ENCODE measurements at regions not wholly inside any gene's neighbourhood (a gene's known extent, or its start where the extent isn't known, plus 50 kb on each side); places are given as distances from the start of the nearest gene placed in this dataset.

- Mint-ChIP-seq H3K4me3 (no peak overlapping the region), H3K36me3 (no peaks in the 10 kb centered on the region), H3K4me1 (no peaks in the 10 kb centered on the region), H3K27ac (no peak overlapping the region), H3K27me3 (no peaks in the 10 kb centered on the region), H3K9me3 (peaks cover 0 to 2% (median 0%) of the 10 kb centered on the region in 8 donors)
- Histone ChIP-seq H3K27me3 (ENCODE audit: insufficient read depth, low read length) (no peaks in the 10 kb centered on the region), H3K9me3 (ENCODE audit: control insufficient read depth in 1 of 2, low read length in 2 of 2) (no peaks in the 10 kb centered on the region), H3K27ac (ENCODE audit: low read depth, low read length) (no peak overlapping the region), H3K4me1 (ENCODE audit: insufficient read depth, low read length) (no peaks in the 10 kb centered on the region), H3K4me3 (ENCODE audit: low read length in 2 of 2) (no peak overlapping the region), H3K36me3 (ENCODE audit: insufficient read depth, low read length) (no peaks in the 10 kb centered on the region)
- DNase-seq = no peak
- intact Hi-C loops (cut with micrococcal nuclease) = no loop called here
- CTCF ChIA-PET (ENCODE audit: partially characterized antibody) = no interaction called here
- POLR2A ChIA-PET (ENCODE audit: partially characterized antibody) = no interaction called here
Measured at GRCh38 chr3:104987859-104988258, 378.9 kb upstream of the ALCAM start.

GRCh38 chr3:104988496-104988895, 378.2 kb upstream of the ALCAM start:
- CTCF ChIA-PET (ENCODE audit: partially characterized antibody) = no interaction called here
- intact Hi-C loops (cut with micrococcal nuclease) = no loop called here

DNA sequence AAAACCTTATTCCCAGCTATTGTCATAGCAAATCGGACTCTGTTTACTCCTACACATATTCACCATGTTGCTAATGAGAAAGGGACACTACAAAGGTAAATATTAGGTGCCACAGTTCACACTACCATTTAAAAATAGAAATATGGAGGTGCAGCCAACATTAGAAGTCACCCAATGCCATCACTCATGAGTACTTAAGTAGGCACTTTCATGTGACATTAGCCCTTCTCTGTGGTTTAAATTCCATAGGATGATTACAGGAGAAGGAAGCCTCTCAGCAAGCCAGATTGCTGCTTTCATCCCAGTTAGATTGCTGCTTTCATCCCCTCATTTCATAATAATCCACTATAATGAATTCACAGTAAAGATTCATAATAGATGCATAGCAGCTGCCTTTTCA, 376.8 kb upstream of the ALCAM start:
- CTCF ChIA-PET (ENCODE audit: partially characterized antibody) = no interaction called here

More at GRCh38 chr3:104988496-104988895, 378.2 kb upstream of the ALCAM start:
- Histone ChIP-seq H3K4me1 (ENCODE audit: insufficient read depth, low read length) (no peaks in the 10 kb centered on the region), H3K36me3 (ENCODE audit: insufficient read depth, low read length) (no peaks in the 10 kb centered on the region), H3K4me3 (ENCODE audit: low read length in 2 of 2) (no peak overlapping the region), H3K9me3 (ENCODE audit: control insufficient read depth in 1 of 2, low read length in 2 of 2) (no peaks in the 10 kb centered on the region), H3K27ac (ENCODE audit: low read depth, low read length) (no peak overlapping the region), H3K27me3 (ENCODE audit: insufficient read depth, low read length) (no peaks in the 10 kb centered on the region)
- DNase-seq = no peak
- POLR2A ChIA-PET (ENCODE audit: partially characterized antibody) = no interaction called here
- Mint-ChIP-seq H3K36me3 (no peaks in the 10 kb centered on the region), H3K4me1 (no peaks in the 10 kb centered on the region), H3K9me3 (peaks cover 0 to 2% (median 0%) of the 10 kb centered on the region in 8 donors), H3K27ac (no peak overlapping the region), H3K4me3 (no peak overlapping the region), H3K27me3 (no peaks in the 10 kb centered on the region)

DNA sequence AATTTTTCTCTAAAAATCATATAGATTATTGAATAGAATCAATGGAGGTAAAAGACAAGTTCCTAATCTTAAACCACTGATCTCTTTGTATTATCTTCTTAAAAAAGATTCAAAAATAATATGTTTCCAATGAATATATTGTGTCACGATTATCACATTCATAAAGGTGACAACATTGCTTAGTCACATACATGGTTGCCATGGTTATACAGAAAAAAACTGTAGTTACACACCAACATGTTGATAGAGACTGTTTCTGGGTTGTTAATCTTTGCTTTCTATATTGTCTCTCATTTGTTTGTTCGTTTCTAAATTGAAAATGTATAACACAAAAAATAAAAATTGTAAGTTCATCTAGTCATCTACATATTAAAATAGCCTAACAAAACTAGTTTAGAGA, 376.0 kb upstream of the ALCAM start:
- Histone ChIP-seq H3K27me3 (ENCODE audit: insufficient read depth, low read length) (no peaks in the 10 kb centered on the region), H3K9me3 (ENCODE audit: control insufficient read depth in 1 of 2, low read length in 2 of 2) (no peaks in the 10 kb centered on the region), H3K4me3 (ENCODE audit: low read length in 2 of 2) (no peak overlapping the region), H3K27ac (ENCODE audit: low read depth, low read length) (no peak overlapping the region), H3K36me3 (ENCODE audit: insufficient read depth, low read length) (no peaks in the 10 kb centered on the region), H3K4me1 (ENCODE audit: insufficient read depth, low read length) (no peaks in the 10 kb centered on the region)
- intact Hi-C loops (cut with micrococcal nuclease) = no loop called here
- Mint-ChIP-seq H3K36me3 (no peaks in the 10 kb centered on the region), H3K27ac (no peak overlapping the region), H3K4me3 (no peak overlapping the region), H3K4me1 (no peaks in the 10 kb centered on the region), H3K27me3 (no peaks in the 10 kb centered on the region), H3K9me3 (peaks cover 0 to 3% (median 0%) of the 10 kb centered on the region in 8 donors)
- POLR2A ChIA-PET (ENCODE audit: partially characterized antibody) = no interaction called here
- no peak for DNase-seq
- CTCF ChIA-PET (ENCODE audit: partially characterized antibody) = no interaction called here

More for the DNA sequence above, 376.8 kb upstream of the ALCAM start:
- Mint-ChIP-seq H3K4me3 (no peak overlapping the region), H3K27me3 (no peaks in the 10 kb centered on the region), H3K9me3 (peaks cover 0 to 2% (median 0%) of the 10 kb centered on the region in 8 donors), H3K36me3 (no peaks in the 10 kb centered on the region), H3K4me1 (no peaks in the 10 kb centered on the region), H3K27ac (no peak overlapping the region)
- H3K9me3 ChIP-seq (ENCODE audit: control insufficient read depth in 1 of 2, low read length in 2 of 2) = no peaks in the 10 kb centered on the region
- no peak overlapping the region for H3K27ac ChIP-seq (ENCODE audit: low read depth, low read length)
- H3K4me1 ChIP-seq (ENCODE audit: insufficient read depth, low read length) = no peaks in the 10 kb centered on the region
- no peak overlapping the region for H3K4me3 ChIP-seq (ENCODE audit: low read length in 2 of 2)
- POLR2A ChIA-PET (ENCODE audit: partially characterized antibody) = no interaction called here
- no peaks in the 10 kb centered on the region for H3K36me3 ChIP-seq (ENCODE audit: insufficient read depth, low read length)
- intact Hi-C loops (cut with micrococcal nuclease) = no loop called here
- no peaks in the 10 kb centered on the region for H3K27me3 ChIP-seq (ENCODE audit: insufficient read depth, low read length)
- no peak for DNase-seq

DNA sequence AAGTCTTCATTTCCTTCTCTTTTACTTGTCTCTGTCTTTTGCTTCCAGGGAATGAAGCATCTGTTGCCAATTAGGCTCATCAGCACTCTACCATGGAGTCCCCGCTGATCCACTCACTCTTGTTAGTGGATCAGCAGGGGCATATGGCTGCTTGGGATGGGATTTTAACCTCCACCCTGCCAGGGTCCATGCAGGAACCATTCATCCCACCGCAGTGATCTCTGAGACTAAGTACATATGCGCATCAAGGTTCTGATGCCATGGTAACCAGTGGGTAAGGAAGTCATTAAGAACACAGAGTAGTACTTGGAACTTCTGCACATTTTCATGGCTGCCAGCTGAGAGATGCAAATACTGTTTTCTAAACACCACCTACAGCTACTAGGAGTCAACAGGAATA, 374.0 kb upstream of the ALCAM start:
- H3K9me3 Mint-ChIP-seq = peaks cover 0 to 5% (median 0%) of the 10 kb centered on the region in 8 donors
- CTCF ChIA-PET (ENCODE audit: partially characterized antibody) = no interaction called here

GRCh38 chr3:105006164-105006563, 360.5 kb upstream of the ALCAM start:
- ChIA-PET POLR2A (ENCODE audit: partially characterized antibody) (no interaction called here), CTCF (ENCODE audit: partially characterized antibody) (no interaction called here)
- Histone ChIP-seq H3K4me3 (ENCODE audit: low read length in 2 of 2) (no peak overlapping the region), H3K27ac (ENCODE audit: low read depth, low read length) (no peak overlapping the region), H3K27me3 (ENCODE audit: insufficient read depth, low read length) (no peaks in the 10 kb centered on the region), H3K36me3 (ENCODE audit: insufficient read depth, low read length) (no peaks in the 10 kb centered on the region), H3K4me1 (ENCODE audit: insufficient read depth, low read length) (no peaks in the 10 kb centered on the region), H3K9me3 (ENCODE audit: control insufficient read depth in 1 of 2, low read length in 2 of 2) (no peaks in the 10 kb centered on the region)
- Mint-ChIP-seq H3K4me3 (no peak overlapping the region), H3K4me1 (no peaks in the 10 kb centered on the region), H3K9me3 (peaks cover 0 to 4% (median 0%) of the 10 kb centered on the region in 8 donors), H3K27ac (no peak overlapping the region), H3K36me3 (no peaks in the 10 kb centered on the region), H3K27me3 (peaks cover 0 to 2% of the 10 kb centered on the region in 2 donors)
- DNase-seq = no peak
- intact Hi-C loops (cut with micrococcal nuclease) = no loop called here

More for the DNA sequence above, 374.0 kb upstream of the ALCAM start:
- Histone ChIP-seq H3K27ac (ENCODE audit: low read depth, low read length) (no peak overlapping the region), H3K27me3 (ENCODE audit: insufficient read depth, low read length) (no peaks in the 10 kb centered on the region), H3K4me1 (ENCODE audit: insufficient read depth, low read length) (no peaks in the 10 kb centered on the region), H3K9me3 (ENCODE audit: control insufficient read depth in 1 of 2, low read length in 2 of 2) (no peaks in the 10 kb centered on the region), H3K36me3 (ENCODE audit: insufficient read depth, low read length) (no peaks in the 10 kb centered on the region), H3K4me3 (ENCODE audit: low read length in 2 of 2) (no peak overlapping the region)
- H3K27ac Mint-ChIP-seq = no peak overlapping the region
- no peaks in the 10 kb centered on the region for H3K36me3 Mint-ChIP-seq
- no peaks in the 10 kb centered on the region for H3K4me1 Mint-ChIP-seq
- DNase-seq = no peak
- intact Hi-C loops (cut with micrococcal nuclease) = no loop called here
- POLR2A ChIA-PET (ENCODE audit: partially characterized antibody) = no interaction called here
- H3K4me3 Mint-ChIP-seq = no peak overlapping the region
- no peaks in the 10 kb centered on the region for H3K27me3 Mint-ChIP-seq

GRCh38 chr3:105013657-105014056, 353.1 kb upstream of the ALCAM start:
- peak overlapping the region in 1 of 7 donors; percentile 14 for H3K27ac Mint-ChIP-seq
- no peaks in the 10 kb centered on the region for H3K27me3 ChIP-seq (ENCODE audit: insufficient read depth, low read length)
- H3K4me1 Mint-ChIP-seq = no peaks in the 10 kb centered on the region
- H3K9me3 Mint-ChIP-seq = peaks cover 0 to 4% (median 0%) of the 10 kb centered on the region in 8 donors
- no peak overlapping the region for H3K27ac ChIP-seq (ENCODE audit: low read depth, low read length)
- ChIA-PET POLR2A (ENCODE audit: partially characterized antibody) (no interaction called here), CTCF (ENCODE audit: partially characterized antibody) (no interaction called here)
- H3K36me3 Mint-ChIP-seq = no peaks in the 10 kb centered on the region
- H3K36me3 ChIP-seq (ENCODE audit: insufficient read depth, low read length) = no peaks in the 10 kb centered on the region
- H3K27me3 Mint-ChIP-seq = peaks cover 2% of the 10 kb centered on the region in 2 donors
- no peak overlapping the region for H3K4me3 ChIP-seq (ENCODE audit: low read length in 2 of 2)
- DNase-seq = no peak
- intact Hi-C loops (cut with micrococcal nuclease) = no loop called here
- no peak overlapping the region for H3K4me3 Mint-ChIP-seq
- no peaks in the 10 kb centered on the region for H3K4me1 ChIP-seq (ENCODE audit: insufficient read depth, low read length)
- H3K9me3 ChIP-seq (ENCODE audit: control insufficient read depth in 1 of 2, low read length in 2 of 2) = no peaks in the 10 kb centered on the region

DNA sequence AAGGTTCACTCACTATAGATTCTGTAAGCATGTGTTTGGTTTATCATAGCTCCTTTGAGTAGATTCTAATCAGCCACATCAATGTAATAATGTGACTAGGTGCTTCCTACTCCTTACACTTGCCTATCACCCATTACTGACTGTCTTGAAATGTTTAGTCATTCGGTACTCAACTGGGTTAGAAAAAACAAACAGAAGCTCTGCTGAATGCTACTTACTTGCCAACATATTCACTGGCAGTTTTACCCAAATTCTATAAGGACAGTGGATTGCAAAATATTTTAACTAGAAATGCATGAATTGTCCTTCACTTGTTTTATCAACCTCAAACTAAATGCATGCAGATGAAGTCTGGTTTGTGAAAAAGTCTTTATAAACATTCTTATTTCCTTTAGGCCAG, 352.1 kb upstream of the ALCAM start:
- Mint-ChIP-seq H3K27ac (no peak overlapping the region), H3K4me3 (no peak overlapping the region), H3K4me1 (no peaks in the 10 kb centered on the region), H3K36me3 (no peaks in the 10 kb centered on the region), H3K9me3 (no peaks in the 10 kb centered on the region), H3K27me3 (peaks cover 0 to 2% of the 10 kb centered on the region in 2 donors)
- DNase-seq = no peak
- Histone ChIP-seq H3K27me3 (ENCODE audit: insufficient read depth, low read length) (no peaks in the 10 kb centered on the region), H3K4me3 (ENCODE audit: low read length in 2 of 2) (no peak overlapping the region), H3K36me3 (ENCODE audit: insufficient read depth, low read length) (no peaks in the 10 kb centered on the region), H3K27ac (ENCODE audit: low read depth, low read length) (no peak overlapping the region), H3K4me1 (ENCODE audit: insufficient read depth, low read length) (no peaks in the 10 kb centered on the region), H3K9me3 (ENCODE audit: control insufficient read depth in 1 of 2, low read length in 2 of 2) (no peaks in the 10 kb centered on the region)
- CTCF ChIA-PET (ENCODE audit: partially characterized antibody) = no interaction called here
- intact Hi-C loops (cut with micrococcal nuclease) = no loop called here
- POLR2A ChIA-PET (ENCODE audit: partially characterized antibody) = no interaction called here
